ENCODE measurements at regions not wholly inside any gene's neighbourhood (a gene's known extent, or its start where the extent isn't known, plus 50 kb on each side); places are given as distances from the start of the nearest gene placed in this dataset.
"Not testable (repeated sequence)": the region's sequence is repeated elsewhere in the genome, so short reads cannot be mapped to it uniquely, and the experiment has no call there.

- WGBS: 63% methylated on average over 3 of the region's 3 CpGs
- Histone ChIP-seq H3K4me3 (no peak overlapping the region), H3K27ac (no peak overlapping the region), H3K27me3 (no peaks in the 10 kb centered on the region), H3K4me1 (peaks cover 26% of the 10 kb centered on the region), H3K9me3 (no peaks in the 10 kb centered on the region), H3K36me3 (no peaks in the 10 kb centered on the region)
- no peak for TF ChIP-seq POLR2A (IDR thresholded peaks at IDR 0.05)
- DNase-seq (ENCODE audit: low spot score in 2 of 2): no peak
These were observed 126.8 kb upstream of the ARHGEF3 start for GRCh38 chr3:56928379-56929068.

- peaks cover 33% of the 10 kb centered on the region for H3K4me1 ChIP-seq
- H3K27me3 ChIP-seq: no peaks in the 10 kb centered on the region
- TF ChIP-seq POLR2A (IDR thresholded peaks at IDR 0.05) (no peak), POLR2AphosphoS5 (IDR thresholded peaks at IDR 0.05) (no peak), EP300 (IDR thresholded peaks at IDR 0.05) (no peak), CTCF (IDR thresholded peaks at IDR 0.05) (no peak)
- WGBS: 92% methylated on average over 1 of the region's 2 CpGs
- no peaks in the 10 kb centered on the region for H3K36me3 ChIP-seq
- DNase-seq (ENCODE audit: low spot score in 2 of 2): no peak
- H3K4me3 ChIP-seq: no peak overlapping the region
- no peak overlapping the region for H3K27ac ChIP-seq
- no peaks in the 10 kb centered on the region for H3K9me3 ChIP-seq
These were observed 126.1 kb upstream of the ARHGEF3 start for GRCh38 chr3:56927855-56928254.

- 65% methylated on average over 2 of the region's 2 CpGs for WGBS
- no peaks in the 10 kb centered on the region for H3K36me3 ChIP-seq
- H3K27me3 ChIP-seq: no peaks in the 10 kb centered on the region
- no peaks in the 10 kb centered on the region for H3K9me3 ChIP-seq
- H3K27ac ChIP-seq: no peak overlapping the region
- peaks cover 41% of the 10 kb centered on the region for H3K4me1 ChIP-seq
- H3K4me3 ChIP-seq: no peak overlapping the region
- no peak for TF ChIP-seq CTCF (IDR thresholded peaks at IDR 0.05)
- TF ChIP-seq EP300 (IDR thresholded peaks at IDR 0.05): no peak
- TF ChIP-seq POLR2AphosphoS5 (IDR thresholded peaks at IDR 0.05): no peak
- TF ChIP-seq POLR2A (IDR thresholded peaks at IDR 0.05): no peak
- no peak for DNase-seq (ENCODE audit: low spot score in 2 of 2)
These were observed 125.2 kb upstream of the ARHGEF3 start for GRCh38 chr3:56926947-56927282.

- 56% methylated on average over 3 of the region's 3 CpGs for WGBS
- H3K27ac ChIP-seq: no peak overlapping the region
- no peaks in the 10 kb centered on the region for H3K27me3 ChIP-seq
- peaks cover 44% of the 10 kb centered on the region for H3K4me1 ChIP-seq
- no peak for DNase-seq (ENCODE audit: low spot score in 2 of 2)
- H3K36me3 ChIP-seq: no peaks in the 10 kb centered on the region
- no peak for TF ChIP-seq CTCF (IDR thresholded peaks at IDR 0.05)
- TF ChIP-seq EP300 (IDR thresholded peaks at IDR 0.05): no peak
- no peak for TF ChIP-seq POLR2A (IDR thresholded peaks at IDR 0.05)
- no peak for TF ChIP-seq POLR2AphosphoS5 (IDR thresholded peaks at IDR 0.05)
- no peaks in the 10 kb centered on the region for H3K9me3 ChIP-seq
- H3K4me3 ChIP-seq: no peak overlapping the region
These were observed 124.6 kb upstream of the ARHGEF3 start for GRCh38 chr3:56926243-56926946.

GRCh38 chr3:56924700-56925099 is 123.0 kb upstream of the ARHGEF3 start:
- 94% methylated on average over 1 of the region's 1 CpG for WGBS
- Histone ChIP-seq H3K27ac (peak overlapping the region; percentile 55), H3K4me1 (peaks cover 37% of the 10 kb centered on the region)
- not testable (repeated sequence) for H3K27me3 ChIP-seq; H3K9me3 ChIP-seq; H3K36me3 ChIP-seq; H3K4me3 ChIP-seq; DNase-seq (ENCODE audit: low spot score in 2 of 2)

GRCh38 chr3:56923526-56924224 is 121.9 kb upstream of the ARHGEF3 start:
- Histone ChIP-seq H3K9me3 (no peaks in the 10 kb centered on the region), H3K4me1 (peaks cover 37% of the 10 kb centered on the region), H3K36me3 (no peaks in the 10 kb centered on the region), H3K4me3 (no peak overlapping the region), H3K27me3 (no peaks in the 10 kb centered on the region), H3K27ac (peak overlapping the region; percentile 55)
- TF ChIP-seq EP300 (IDR thresholded peaks at IDR 0.05): no peak
- TF ChIP-seq POLR2A (IDR thresholded peaks at IDR 0.05): no peak
- no peak for TF ChIP-seq CTCF (IDR thresholded peaks at IDR 0.05)
- TF ChIP-seq POLR2AphosphoS5 (IDR thresholded peaks at IDR 0.05): no peak
- 6% methylated on average over 3 of the region's 3 CpGs for WGBS
- DNase-seq (ENCODE audit: low spot score in 2 of 2): no peak

Data from suprapubic skin (tissue), 4 donors.